Activated CD8-positive, alpha-beta T cell treated with anti-CD3 and anti-CD28 coated beads for 36 hours (primary cell): ENCODE measurements at regions not wholly inside any gene's neighbourhood (a gene's known extent, or its start where the extent isn't known, plus 50 kb on each side); places are given as distances from the start of the nearest gene placed in this dataset.

ENCODE experiments used
- ATAC-seq: fragments of 200-7000 bp; cut with Tn5 transposase; one replicate; pipeline ENCODE4 v1.10.0; 2021; ENCODE audit warnings: mild to moderate bottlenecking, moderate library complexity
- CTCF ChIA-PET: fragments of 350-600 bp; sonication (Branson Sonifier 250); formaldehyde crosslinking; loops from one replicate; lab custom pipeline; 2021; ENCODE audit warnings: antibody characterized with exemption; lab: Charles Lee
- POLR2A ChIA-PET: fragments of 350-600 bp; sonication (Branson Sonifier 250); formaldehyde crosslinking; loops from one replicate; lab custom pipeline; 2021; ENCODE audit warnings: antibody characterized with exemption; lab: Charles Lee
- DNase-seq: peaks from one replicate; pipeline ENCODE4 v3.0.0-alpha.2; 2020
- H3K27ac Mint-ChIP-seq: one replicate; pipeline ENCODE4 v1.8.0; 2021; ENCODE audit warnings: mild to moderate bottlenecking, mixed read lengths
- H3K27me3 Mint-ChIP-seq: one replicate; pipeline ENCODE4 v1.8.0; 2021; ENCODE audit warnings: mixed read lengths
- H3K36me3 Mint-ChIP-seq: one replicate; pipeline ENCODE4 v1.8.0; 2021; ENCODE audit warnings: low read depth, mixed read lengths
- H3K4me1 Mint-ChIP-seq: one replicate; pipeline ENCODE4 v1.8.0; 2021; ENCODE audit warnings: low read depth, mixed read lengths
- H3K4me3 Mint-ChIP-seq: one replicate; pipeline ENCODE4 v1.8.0; 2021; ENCODE audit warnings: mild to moderate bottlenecking, moderate library complexity, mixed read lengths
- H3K9me3 Mint-ChIP-seq: one replicate; pipeline ENCODE4 v1.8.0; 2021; ENCODE audit warnings: mixed read lengths
- intact Hi-C: fragments of 100-400 bp; cut with micrococcal nuclease; formaldehyde crosslinking; loops from one replicate; pipeline ENCODE4 v1.10.0; 2022
- TF ChIP-seq, protein P1 (sequence below): fragments of 200-600 bp; IDR thresholded peaks from one replicate; pipeline ENCODE4 v1.8.0; 2022; ENCODE audit warnings: antibody characterized with exemption, mild to moderate bottlenecking

DNA sequence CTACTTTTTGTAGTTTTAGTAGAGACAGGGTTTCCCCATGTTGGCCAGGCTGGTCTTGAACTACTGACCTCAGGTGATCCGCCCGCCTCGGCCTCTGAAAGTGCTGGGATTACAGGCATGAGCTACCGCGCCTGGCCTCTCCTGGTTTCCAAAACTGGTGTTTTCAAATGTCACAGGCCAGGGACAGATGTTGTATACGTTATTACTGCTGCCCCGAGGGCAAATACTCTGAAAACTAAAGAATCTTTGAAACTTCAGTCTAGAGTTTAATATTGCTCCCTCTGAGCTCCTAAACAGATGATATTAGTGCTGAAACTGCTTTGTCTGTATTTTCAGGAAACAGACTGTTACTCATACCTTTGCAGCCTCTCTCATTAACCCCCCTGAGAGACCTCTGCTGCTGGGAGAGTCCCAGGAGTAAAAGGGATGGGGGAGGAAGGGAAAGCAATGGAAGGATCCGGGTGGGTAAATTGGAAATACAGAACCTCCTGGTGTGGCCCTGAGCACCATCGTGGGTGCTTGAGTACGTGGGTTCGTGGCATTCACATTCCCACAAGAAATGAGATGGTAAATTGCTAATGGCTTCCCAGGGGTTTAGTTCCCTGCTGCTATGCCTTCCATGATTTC lies 96.3 kb upstream of the IGF1R start:
- Mint-ChIP-seq H3K27ac (no peak overlapping the region), H3K4me3 (no peak overlapping the region), H3K4me1 (peaks cover 12% of the 10 kb centered on the region), H3K36me3 (no peaks in the 10 kb centered on the region), H3K27me3 (peaks cover 22% of the 10 kb centered on the region), H3K9me3 (peaks cover 3% of the 10 kb centered on the region)
- TF ChIP-seq, protein P1, sequence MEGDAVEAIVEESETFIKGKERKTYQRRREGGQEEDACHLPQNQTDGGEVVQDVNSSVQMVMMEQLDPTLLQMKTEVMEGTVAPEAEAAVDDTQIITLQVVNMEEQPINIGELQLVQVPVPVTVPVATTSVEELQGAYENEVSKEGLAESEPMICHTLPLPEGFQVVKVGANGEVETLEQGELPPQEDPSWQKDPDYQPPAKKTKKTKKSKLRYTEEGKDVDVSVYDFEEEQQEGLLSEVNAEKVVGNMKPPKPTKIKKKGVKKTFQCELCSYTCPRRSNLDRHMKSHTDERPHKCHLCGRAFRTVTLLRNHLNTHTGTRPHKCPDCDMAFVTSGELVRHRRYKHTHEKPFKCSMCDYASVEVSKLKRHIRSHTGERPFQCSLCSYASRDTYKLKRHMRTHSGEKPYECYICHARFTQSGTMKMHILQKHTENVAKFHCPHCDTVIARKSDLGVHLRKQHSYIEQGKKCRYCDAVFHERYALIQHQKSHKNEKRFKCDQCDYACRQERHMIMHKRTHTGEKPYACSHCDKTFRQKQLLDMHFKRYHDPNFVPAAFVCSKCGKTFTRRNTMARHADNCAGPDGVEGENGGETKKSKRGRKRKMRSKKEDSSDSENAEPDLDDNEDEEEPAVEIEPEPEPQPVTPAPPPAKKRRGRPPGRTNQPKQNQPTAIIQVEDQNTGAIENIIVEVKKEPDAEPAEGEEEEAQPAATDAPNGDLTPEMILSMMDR = no peak
- no peak for ATAC-seq
- ChIA-PET POLR2A (no interaction called here), CTCF (no interaction called here)
- no peak for DNase-seq
- intact Hi-C loops = no loop called here

DNA sequence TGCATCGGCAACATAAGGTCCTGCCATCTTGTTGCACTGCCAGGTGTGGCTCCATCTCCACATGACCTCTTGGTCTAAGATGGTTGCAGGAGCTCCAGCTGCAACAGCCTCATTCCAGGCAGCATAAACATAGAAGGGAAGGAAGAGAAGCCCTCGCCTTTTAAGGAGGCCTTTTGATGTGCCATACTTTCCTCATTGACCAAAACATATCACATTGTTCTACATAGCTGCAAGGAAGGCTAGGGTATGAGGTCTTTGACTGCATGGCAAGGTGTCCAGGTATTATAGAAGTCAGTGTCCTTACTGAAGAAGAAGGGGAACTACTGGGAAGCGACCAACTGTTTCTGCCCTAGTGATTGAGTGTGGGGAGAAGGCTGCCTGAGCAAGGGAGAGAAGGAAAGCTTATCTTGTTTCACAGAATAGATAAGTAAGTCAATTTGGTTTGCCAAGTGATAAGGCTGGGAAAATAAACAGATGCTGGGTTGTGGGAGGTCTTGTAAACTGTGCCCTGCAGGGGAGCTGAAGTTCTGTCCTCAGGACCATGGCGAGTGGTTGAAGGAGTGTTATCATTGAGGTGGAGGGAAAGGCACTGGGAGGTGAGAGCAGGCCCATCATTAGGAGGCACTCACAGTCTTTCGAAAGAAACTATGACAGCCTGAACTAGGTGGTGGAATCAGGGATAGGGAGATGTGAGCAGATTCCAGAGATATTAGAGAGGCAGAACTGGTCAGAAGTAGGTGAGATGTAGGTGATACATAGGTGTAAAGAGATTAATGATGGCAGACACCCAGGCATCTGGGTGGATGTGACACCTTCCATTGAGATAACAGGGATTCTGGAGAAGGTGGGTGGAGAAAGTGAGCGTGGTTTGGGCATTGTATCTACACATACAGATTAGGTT lies 93.8 kb upstream of the IGF1R start:
- TF ChIP-seq, protein P1 = no peak
- CTCF ChIA-PET = interaction anchor here (1.0 to 1.4 kb wide), 2 partner anchors 35 to 93 kb away, joined by 3 to 4 read pairs; no protein-coding TSS in a partner anchor
- DNase-seq (no peak), ATAC-seq (no peak)
- Mint-ChIP-seq H3K27ac (no peak overlapping the region), H3K4me1 (no peaks in the 10 kb centered on the region), H3K36me3 (no peaks in the 10 kb centered on the region), H3K27me3 (peaks cover 4% of the 10 kb centered on the region), H3K4me3 (no peak overlapping the region), H3K9me3 (peaks cover 3% of the 10 kb centered on the region)
- intact Hi-C loops = no loop called here
- POLR2A ChIA-PET = interaction anchor here (0.6 to 0.7 kb wide), 2 partner anchors 103 to 104 kb away, joined by 3 read pairs; no protein-coding TSS in a partner anchor

DNA sequence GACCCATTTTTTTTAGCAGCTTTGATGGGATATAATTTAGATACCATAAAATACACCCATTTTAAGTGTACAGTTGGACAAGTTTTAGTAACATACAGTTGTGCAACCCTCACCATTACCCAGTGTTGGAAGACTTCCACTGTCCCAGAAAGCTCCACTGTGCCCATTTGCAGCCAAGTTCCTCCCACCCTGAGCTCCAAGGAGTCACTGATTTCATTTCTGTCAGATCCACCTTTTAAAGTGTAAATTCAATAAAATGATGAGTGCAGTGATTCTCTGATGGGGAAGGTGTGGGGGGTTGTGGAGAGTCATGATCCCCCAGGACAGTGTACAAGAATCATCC lies 93.2 kb upstream of the IGF1R start:
- intact Hi-C loops = no loop called here
- no peaks in the 10 kb centered on the region for H3K4me1 Mint-ChIP-seq
- H3K4me3 Mint-ChIP-seq = no peak overlapping the region
- H3K9me3 Mint-ChIP-seq = peaks cover 2% of the 10 kb centered on the region
- H3K27me3 Mint-ChIP-seq = peaks cover 4% of the 10 kb centered on the region
- TF ChIP-seq, protein P1 = no peak
- no peaks in the 10 kb centered on the region for H3K36me3 Mint-ChIP-seq
- POLR2A ChIA-PET = interaction anchor here (0.7 kb wide), 1 partner anchor 104 kb away, joined by 3 read pairs; no protein-coding TSS in a partner anchor
- CTCF ChIA-PET = interaction anchor here (1.0 to 1.4 kb wide), 2 partner anchors 36 to 92 kb away, joined by 3 to 4 read pairs; no protein-coding TSS in a partner anchor
- no peak for ATAC-seq
- DNase-seq = no peak
- H3K27ac Mint-ChIP-seq = no peak overlapping the region

DNA sequence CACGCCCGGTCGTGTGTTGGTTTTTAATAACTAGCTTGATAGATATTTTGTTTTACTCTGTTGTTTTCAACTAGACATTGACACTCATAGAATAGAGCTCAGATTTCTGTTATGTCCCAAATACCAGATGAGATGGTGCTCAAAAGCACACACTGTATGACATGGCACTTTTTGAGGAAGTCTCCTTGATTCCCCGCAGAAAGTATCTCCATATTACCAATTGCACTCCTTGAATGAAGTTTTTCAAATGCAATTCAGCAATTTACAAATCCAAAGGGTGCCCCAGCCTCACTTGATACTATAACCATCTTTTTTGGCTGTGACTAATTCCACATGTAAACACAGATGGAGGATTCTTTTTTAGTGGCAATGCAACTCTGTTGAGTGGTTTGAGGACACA lies 92.0 kb upstream of the IGF1R start:
- Mint-ChIP-seq H3K36me3 (no peaks in the 10 kb centered on the region), H3K9me3 (no peaks in the 10 kb centered on the region), H3K4me1 (no peaks in the 10 kb centered on the region), H3K27me3 (peaks cover 2% of the 10 kb centered on the region), H3K27ac (no peak overlapping the region), H3K4me3 (no peak overlapping the region)
- intact Hi-C loops = no loop called here
- no peak for DNase-seq
- POLR2A ChIA-PET = no interaction called here
- no peak for ATAC-seq
- TF ChIP-seq, protein P1 = no peak
- CTCF ChIA-PET = interaction anchor here (1.3 kb wide), 1 partner anchor 136 kb away, joined by 3 read pairs; no protein-coding TSS in a partner anchor

DNA sequence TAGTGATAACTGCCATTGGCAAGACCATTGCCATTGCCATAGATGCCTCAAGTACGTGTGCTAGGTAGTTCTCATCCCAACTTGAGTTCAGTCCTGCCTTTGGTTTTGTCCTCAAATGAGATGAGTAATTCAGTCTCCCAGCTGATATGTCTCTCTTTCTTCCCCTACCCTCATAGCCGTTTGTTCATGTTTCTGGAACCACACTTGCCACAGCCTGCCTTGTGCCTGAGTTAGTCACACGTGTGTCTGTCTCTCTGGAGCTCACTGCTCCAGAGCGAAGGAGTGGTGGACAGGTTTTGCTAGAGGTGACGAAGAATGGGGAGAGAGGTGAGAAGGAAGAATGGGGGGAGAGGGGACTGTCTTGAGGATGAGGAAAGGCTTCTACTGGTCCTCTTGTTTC lies 88.0 kb upstream of the IGF1R start:
- Mint-ChIP-seq H3K4me3 (no peak overlapping the region), H3K27me3 (peaks cover 2% of the 10 kb centered on the region), H3K9me3 (no peaks in the 10 kb centered on the region), H3K4me1 (no peaks in the 10 kb centered on the region), H3K27ac (no peak overlapping the region), H3K36me3 (no peaks in the 10 kb centered on the region)
- ATAC-seq (no peak), DNase-seq (no peak)
- intact Hi-C loops = no loop called here
- ChIA-PET CTCF (no interaction called here), POLR2A (no interaction called here)
- TF ChIP-seq, protein P1 = no peak
